DOHH2 (cell line): ENCODE measurements at regions not wholly inside any gene's neighbourhood (a gene's known extent, or its start where the extent isn't known, plus 50 kb on each side); places are given as distances from the start of the nearest gene placed in this dataset.

ENCODE experiments used
- EZH2phosphoT487 ChIP-seq: fragments of 200-600 bp; sonication (generic); IDR thresholded peaks from 2 replicates; pipeline ENCODE4 v1.6.1; 2017; ENCODE audit warnings: borderline replicate concordance, mild to moderate bottlenecking, antibody characterized with exemption, low read length, moderate library complexity, mixed read lengths
- TF ChIP-seq, protein P1 (sequence below): fragments of 200-600 bp; sonication (generic); IDR thresholded peaks from one replicate; pipeline ENCODE4 v1.5.1; 2014; ENCODE audit warnings: antibody characterized with exemption, mild to moderate bottlenecking, low read depth, low read length; ENCODE audit not compliant: poor library complexity, severe bottlenecking

DNA sequence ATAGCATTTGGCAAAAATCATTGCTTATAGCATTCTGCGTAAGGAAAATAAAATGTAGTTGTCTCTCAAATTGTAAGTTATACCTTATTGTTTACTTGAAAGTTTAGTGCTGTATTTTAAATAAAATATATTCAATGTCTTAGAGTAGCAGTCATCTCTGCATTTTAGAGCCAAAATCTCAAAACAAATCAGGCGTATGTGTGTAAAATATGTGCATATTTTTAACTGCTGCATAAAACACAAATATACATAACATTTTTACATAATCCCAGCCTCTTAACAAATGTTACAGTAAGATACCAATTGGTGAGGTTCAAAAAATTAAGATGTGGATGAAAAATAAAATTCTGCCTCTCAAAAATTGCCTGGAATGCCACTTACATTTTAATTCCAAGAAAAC is 145.8 kb upstream of the AGA start:
- TF ChIP-seq, protein P1, sequence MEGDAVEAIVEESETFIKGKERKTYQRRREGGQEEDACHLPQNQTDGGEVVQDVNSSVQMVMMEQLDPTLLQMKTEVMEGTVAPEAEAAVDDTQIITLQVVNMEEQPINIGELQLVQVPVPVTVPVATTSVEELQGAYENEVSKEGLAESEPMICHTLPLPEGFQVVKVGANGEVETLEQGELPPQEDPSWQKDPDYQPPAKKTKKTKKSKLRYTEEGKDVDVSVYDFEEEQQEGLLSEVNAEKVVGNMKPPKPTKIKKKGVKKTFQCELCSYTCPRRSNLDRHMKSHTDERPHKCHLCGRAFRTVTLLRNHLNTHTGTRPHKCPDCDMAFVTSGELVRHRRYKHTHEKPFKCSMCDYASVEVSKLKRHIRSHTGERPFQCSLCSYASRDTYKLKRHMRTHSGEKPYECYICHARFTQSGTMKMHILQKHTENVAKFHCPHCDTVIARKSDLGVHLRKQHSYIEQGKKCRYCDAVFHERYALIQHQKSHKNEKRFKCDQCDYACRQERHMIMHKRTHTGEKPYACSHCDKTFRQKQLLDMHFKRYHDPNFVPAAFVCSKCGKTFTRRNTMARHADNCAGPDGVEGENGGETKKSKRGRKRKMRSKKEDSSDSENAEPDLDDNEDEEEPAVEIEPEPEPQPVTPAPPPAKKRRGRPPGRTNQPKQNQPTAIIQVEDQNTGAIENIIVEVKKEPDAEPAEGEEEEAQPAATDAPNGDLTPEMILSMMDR: no peak
- TF ChIP-seq EZH2phosphoT487: no peak
